Astrocyte of the cerebellum (primary cell): ENCODE measurements at regions not wholly inside any gene's neighbourhood (a gene's known extent, or its start where the extent isn't known, plus 50 kb on each side); places are given as distances from the start of the nearest gene placed in this dataset.

Experiments
- DNase-seq: peaks from one replicate; pipeline ENCODE4 v3.0.0-alpha.2; 2011; ENCODE audit warnings: low read depth
- H3K4me3 ChIP-seq: 2 replicates; pipeline ENCODE4 v1.5.1; 2011; ENCODE audit warnings: mild to moderate bottlenecking, low read depth, low read length, moderate library complexity
- in situ Hi-C: cut with HindIII; loops from 2 replicates; pipeline ENCODE4 v1.10.0; 2017; ENCODE audit warnings: low sequenced_read_pairs
- TF ChIP-seq, protein P1 (sequence below): IDR thresholded peaks from 2 replicates; pipeline ENCODE4 v1.5.1; 2012; ENCODE audit warnings: low read length, low read depth, moderate library complexity, mild to moderate bottlenecking; ENCODE audit errors: missing control alignments

DNA sequence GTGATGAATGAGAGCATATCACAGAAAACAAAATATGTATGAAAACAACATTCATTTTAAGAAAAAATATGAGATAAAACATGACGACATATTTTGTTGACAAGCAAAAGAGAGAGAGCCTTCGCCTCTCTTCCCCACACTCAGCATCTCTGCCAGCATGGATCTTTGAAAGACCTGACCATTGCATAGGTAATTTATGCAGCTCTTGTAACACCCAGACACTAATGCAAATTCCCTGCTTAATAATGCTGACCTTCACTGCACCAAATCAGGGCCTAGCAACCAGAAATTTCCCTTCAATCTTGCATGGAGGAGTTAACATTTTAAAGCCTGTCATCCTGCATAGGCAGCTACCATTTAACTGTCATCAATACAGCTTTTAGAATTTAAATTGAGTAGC is 50.0 kb upstream of the CNR1 start:
- in situ Hi-C loops = no loop called here

More for the DNA sequence above, 50.0 kb upstream of the CNR1 start:
- TF ChIP-seq, protein P1, sequence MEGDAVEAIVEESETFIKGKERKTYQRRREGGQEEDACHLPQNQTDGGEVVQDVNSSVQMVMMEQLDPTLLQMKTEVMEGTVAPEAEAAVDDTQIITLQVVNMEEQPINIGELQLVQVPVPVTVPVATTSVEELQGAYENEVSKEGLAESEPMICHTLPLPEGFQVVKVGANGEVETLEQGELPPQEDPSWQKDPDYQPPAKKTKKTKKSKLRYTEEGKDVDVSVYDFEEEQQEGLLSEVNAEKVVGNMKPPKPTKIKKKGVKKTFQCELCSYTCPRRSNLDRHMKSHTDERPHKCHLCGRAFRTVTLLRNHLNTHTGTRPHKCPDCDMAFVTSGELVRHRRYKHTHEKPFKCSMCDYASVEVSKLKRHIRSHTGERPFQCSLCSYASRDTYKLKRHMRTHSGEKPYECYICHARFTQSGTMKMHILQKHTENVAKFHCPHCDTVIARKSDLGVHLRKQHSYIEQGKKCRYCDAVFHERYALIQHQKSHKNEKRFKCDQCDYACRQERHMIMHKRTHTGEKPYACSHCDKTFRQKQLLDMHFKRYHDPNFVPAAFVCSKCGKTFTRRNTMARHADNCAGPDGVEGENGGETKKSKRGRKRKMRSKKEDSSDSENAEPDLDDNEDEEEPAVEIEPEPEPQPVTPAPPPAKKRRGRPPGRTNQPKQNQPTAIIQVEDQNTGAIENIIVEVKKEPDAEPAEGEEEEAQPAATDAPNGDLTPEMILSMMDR = no peak
- no peak overlapping the region for H3K4me3 ChIP-seq
- no peak for DNase-seq
